Loucy (cell line): ENCODE measurements at regions not wholly inside any gene's neighbourhood (a gene's known extent, or its start where the extent isn't known, plus 50 kb on each side); places are given as distances from the start of the nearest gene placed in this dataset.

Source experiments
- H2AFZ ChIP-seq: fragments of 200-600 bp; sonication (generic); 2 replicates; pipeline ENCODE4 v1.6.0; 2016; ENCODE audit warnings: antibody characterized with exemption, mild to moderate bottlenecking, low read length, moderate library complexity
- H3F3A ChIP-seq: fragments of 200-600 bp; 2 replicates; pipeline ENCODE4 v1.6.0; 2016; ENCODE audit warnings: antibody characterized with exemption, low read depth, mild to moderate bottlenecking
- H3K27me3 ChIP-seq: fragments of 200-600 bp; sonication (generic); 2 replicates; pipeline ENCODE4 v1.6.1; 2014; ENCODE audit warnings: low read length, mild to moderate bottlenecking; ENCODE audit not compliant: insufficient read depth, poor library complexity, severe bottlenecking
- H3K36me3 ChIP-seq: fragments of 200-600 bp; sonication (generic); 2 replicates; pipeline ENCODE4 v1.6.1; 2016; ENCODE audit warnings: low read length; ENCODE audit not compliant: insufficient read depth
- H3K4me1 ChIP-seq: fragments of 200-600 bp; sonication (generic); 2 replicates; pipeline ENCODE4 v1.5.1; 2014; ENCODE audit warnings: low read length, mild to moderate bottlenecking; ENCODE audit not compliant: insufficient read depth, poor library complexity, severe bottlenecking
- H3K4me2 ChIP-seq: fragments of 200-600 bp; sonication (generic); 2 replicates; pipeline ENCODE4 v1.6.0; 2014; ENCODE audit warnings: antibody characterized with exemption, low read length, low read depth, mild to moderate bottlenecking; ENCODE audit not compliant: poor library complexity, severe bottlenecking
- H3K4me3 ChIP-seq: fragments of 200-600 bp; sonication (generic); 2 replicates; pipeline ENCODE4 v1.5.1; 2014; ENCODE audit warnings: low read length, mild to moderate bottlenecking, mixed read lengths; ENCODE audit not compliant: poor library complexity, severe bottlenecking
- H3K79me2 ChIP-seq: fragments of 200-600 bp; sonication (generic); 2 replicates; pipeline ENCODE4 v1.6.1; 2014; ENCODE audit warnings: low read length; ENCODE audit not compliant: insufficient read depth
- H3K9ac ChIP-seq: fragments of 200-600 bp; sonication (generic); 2 replicates; pipeline ENCODE4 v1.6.0; 2014; ENCODE audit warnings: mild to moderate bottlenecking, low read depth, low read length, moderate library complexity; ENCODE audit not compliant: poor library complexity, severe bottlenecking
- H3K9me2 ChIP-seq: fragments of 200-600 bp; sonication (generic); replicated peaks from 2 replicates; pipeline ENCODE4 v1.6.1; 2016; ENCODE audit warnings: low read depth, low read length, mixed read lengths
- H3K9me3 ChIP-seq: fragments of 200-600 bp; sonication (generic); 2 replicates; pipeline ENCODE4 v1.6.1; 2014; ENCODE audit warnings: mild to moderate bottlenecking, antibody characterized with exemption, low read length, low read depth; ENCODE audit not compliant: insufficient read depth
- H4K20me1 ChIP-seq: fragments of 200-600 bp; sonication (generic); 2 replicates; pipeline ENCODE4 v1.6.0; 2014; ENCODE audit warnings: antibody characterized with exemption, low read length, mild to moderate bottlenecking; ENCODE audit not compliant: insufficient read depth, poor library complexity, severe bottlenecking
- CTCF ChIP-seq: fragments of 200-600 bp; sonication (generic); conservative IDR thresholded peaks from 2 replicates; pipeline ENCODE4 v1.5.1; 2014; ENCODE audit warnings: mild to moderate bottlenecking, antibody characterized with exemption, low read length
- EZH2phosphoT487 ChIP-seq: fragments of 200-600 bp; IDR thresholded peaks from 2 replicates; pipeline ENCODE4 v1.6.1; 2018; ENCODE audit warnings: antibody characterized with exemption, mild to moderate bottlenecking, moderate library complexity, borderline replicate concordance

- H3K4me3 ChIP-seq = no peak overlapping the region
- no peak for TF ChIP-seq EZH2phosphoT487
- no peak for TF ChIP-seq CTCF
- H2AFZ ChIP-seq = no peak overlapping the region
- no peak overlapping the region for H3K4me2 ChIP-seq
- no peaks in the 10 kb centered on the region for H3K9me3 ChIP-seq
- H3K9ac ChIP-seq = no peak overlapping the region
- no peaks in the 10 kb centered on the region for H3K4me1 ChIP-seq
- no peaks in the 10 kb centered on the region for H3F3A ChIP-seq
- H3K27me3 ChIP-seq = no peaks in the 10 kb centered on the region
- no peaks in the 10 kb centered on the region for H4K20me1 ChIP-seq
- no peaks in the 10 kb centered on the region for H3K36me3 ChIP-seq
- H3K79me2 ChIP-seq = no peaks in the 10 kb centered on the region
- no peaks in the 10 kb centered on the region for H3K9me2 ChIP-seq
These were observed 106.5 kb upstream of the PRDM9 start for GRCh38 chr5:23400951-23401350.

- no peak overlapping the region for H3K4me3 ChIP-seq
- H3K4me1 ChIP-seq = no peaks in the 10 kb centered on the region
- no peaks in the 10 kb centered on the region for H3K9me3 ChIP-seq
- H3K4me2 ChIP-seq = no peak overlapping the region
- no peak for TF ChIP-seq CTCF
- no peak for TF ChIP-seq EZH2phosphoT487
- H3F3A ChIP-seq = no peaks in the 10 kb centered on the region
- no peak overlapping the region for H2AFZ ChIP-seq
- H3K79me2 ChIP-seq = no peaks in the 10 kb centered on the region
- no peaks in the 10 kb centered on the region for H3K36me3 ChIP-seq
- no peaks in the 10 kb centered on the region for H3K27me3 ChIP-seq
- H3K9ac ChIP-seq = no peak overlapping the region
- no peaks in the 10 kb centered on the region for H3K9me2 ChIP-seq
- H4K20me1 ChIP-seq = no peaks in the 10 kb centered on the region
These were observed 111.1 kb upstream of the PRDM9 start for GRCh38 chr5:23396346-23396745.

- H3K4me3 ChIP-seq = no peak overlapping the region
- H3K9ac ChIP-seq = no peak overlapping the region
- no peaks in the 10 kb centered on the region for H3K27me3 ChIP-seq
- H3K4me2 ChIP-seq = no peak overlapping the region
- no peaks in the 10 kb centered on the region for H3K36me3 ChIP-seq
- no peaks in the 10 kb centered on the region for H3K9me3 ChIP-seq
- no peaks in the 10 kb centered on the region for H3K79me2 ChIP-seq
- no peak overlapping the region for H2AFZ ChIP-seq
- no peaks in the 10 kb centered on the region for H3F3A ChIP-seq
- no peaks in the 10 kb centered on the region for H3K4me1 ChIP-seq
- no peaks in the 10 kb centered on the region; the same call in 1 of the 2 replicates for H3K9me2 ChIP-seq
- H4K20me1 ChIP-seq = no peaks in the 10 kb centered on the region
- TF ChIP-seq CTCF (no peak), EZH2phosphoT487 (no peak)
These were observed 117.9 kb upstream of the PRDM9 start for GRCh38 chr5:23389291-23390101.
